ENCODE measurements at regions not wholly inside any gene's neighbourhood (a gene's known extent, or its start where the extent isn't known, plus 50 kb on each side); places are given as distances from the start of the nearest gene placed in this dataset.

DNA sequence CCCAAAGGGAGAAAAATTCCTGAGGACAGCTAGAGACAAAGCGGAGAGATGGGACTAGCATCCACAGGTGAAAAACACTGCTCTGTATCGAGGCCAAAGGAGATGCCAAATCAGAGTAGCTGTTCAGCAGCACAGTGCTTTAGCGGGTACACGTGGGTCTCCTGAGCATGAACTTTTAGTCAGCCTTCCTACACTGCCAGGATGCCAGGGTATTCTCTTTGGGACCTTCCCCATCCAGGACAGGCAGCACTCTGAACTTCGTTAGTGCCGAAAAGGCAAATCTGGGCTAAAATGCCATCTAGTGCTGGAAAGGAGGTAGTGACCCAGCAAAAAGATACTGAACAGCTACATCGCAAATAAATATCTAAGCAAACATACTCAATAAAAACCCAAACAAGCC lies 64.9 kb downstream of the C6orf58 start:
- DNase-seq: peak; percentile 0
